MM.1S (cell line): ENCODE measurements at regions not wholly inside any gene's neighbourhood (a gene's known extent, or its start where the extent isn't known, plus 50 kb on each side); places are given as distances from the start of the nearest gene placed in this dataset.
"Not testable (repeated sequence)": the region's sequence is repeated elsewhere in the genome, so short reads cannot be mapped to it uniquely, and the experiment has no call there.

Source experiments
- DNase-seq: peaks from one replicate; pipeline ENCODE4 v3.0.0-alpha.2; 2015
- H2AFZ ChIP-seq: fragments of 300-600 bp; sonication (generic); 2 replicates; pipeline ENCODE4 v1.6.0; 2016; ENCODE audit warnings: antibody characterized with exemption, low read length
- H3F3A ChIP-seq: fragments of 300-600 bp; sonication (generic); 2 replicates; pipeline ENCODE4 v1.6.1; 2016; ENCODE audit warnings: mild to moderate bottlenecking, antibody characterized with exemption, low read length, moderate library complexity, mixed read lengths; ENCODE audit not compliant: insufficient read depth
- H3K27ac ChIP-seq: fragments of 300-600 bp; sonication (generic); 2 replicates; pipeline ENCODE4 v1.5.1; 2016; ENCODE audit warnings: mild to moderate bottlenecking, low read length
- H3K27me3 ChIP-seq: fragments of 300-600 bp; sonication (generic); replicated peaks from 2 replicates; pipeline ENCODE4 v1.6.0; 2016; ENCODE audit warnings: low read length; ENCODE audit not compliant: insufficient read depth
- H3K36me3 ChIP-seq: fragments of 300-600 bp; sonication (generic); replicated peaks from 2 replicates; pipeline ENCODE4 v1.6.1; 2016; ENCODE audit warnings: mild to moderate bottlenecking, low read length, mixed read lengths; ENCODE audit not compliant: insufficient read depth
- H3K4me1 ChIP-seq: fragments of 300-600 bp; sonication (generic); 2 replicates; pipeline ENCODE4 v1.6.1; 2016; ENCODE audit warnings: low read length, mixed read lengths
- H3K4me2 ChIP-seq: fragments of 300-600 bp; sonication (generic); 2 replicates; pipeline ENCODE4 v1.6.0; 2016; ENCODE audit warnings: low read depth, low read length
- H3K4me3 ChIP-seq: fragments of 300-600 bp; sonication (generic); 2 replicates; pipeline ENCODE4 v1.5.1; 2016; ENCODE audit warnings: low read length, mixed read lengths
- H3K79me2 ChIP-seq: fragments of 300-600 bp; sonication (generic); 2 replicates; pipeline ENCODE4 v1.6.1; 2016; ENCODE audit warnings: mixed run types, low read length, mixed read lengths
- H3K9ac ChIP-seq: fragments of 300-600 bp; sonication (generic); 2 replicates; pipeline ENCODE4 v1.6.1; 2016; ENCODE audit warnings: low read length, mixed read lengths
- H3K9me2 ChIP-seq: fragments of 300-600 bp; sonication (generic); replicated peaks from 2 replicates; pipeline ENCODE4 v1.6.1; 2016; ENCODE audit warnings: mild to moderate bottlenecking, low read length, mixed read lengths; ENCODE audit not compliant: insufficient read depth
- H3K9me3 ChIP-seq: fragments of 300-600 bp; sonication (generic); replicated peaks from 2 replicates; pipeline ENCODE4 v1.6.1; 2016; ENCODE audit warnings: mild to moderate bottlenecking, low read length, mixed read lengths; ENCODE audit not compliant: insufficient read depth
- H4K20me1 ChIP-seq: fragments of 300-600 bp; sonication (generic); 2 replicates; pipeline ENCODE4 v1.6.1; 2016; ENCODE audit warnings: mild to moderate bottlenecking, low read length, moderate library complexity, mixed read lengths; ENCODE audit not compliant: insufficient read depth
- CTCF ChIP-seq: fragments of 300-600 bp; sonication (generic); IDR thresholded peaks from 2 replicates; pipeline ENCODE4 v1.5.1; 2016; ENCODE audit warnings: antibody characterized with exemption, low read length, mixed read lengths
- EZH2 ChIP-seq: fragments of 300-600 bp; sonication (generic); optimal IDR thresholded peaks from 2 replicates; pipeline ENCODE3; 2017; ENCODE audit warnings: low read depth, mild to moderate bottlenecking, antibody characterized with exemption, low read length, mixed read lengths
- EZH2phosphoT487 ChIP-seq: fragments of 300-600 bp; sonication (generic); IDR thresholded peaks from 2 replicates; pipeline ENCODE4 v1.6.1; 2018; ENCODE audit warnings: antibody characterized with exemption, low read length

GRCh38 chr6:156010-156409 lies 136.3 kb upstream of the DUSP22 start:
- H3K9me3 ChIP-seq = no peaks in the 10 kb centered on the region
- no peaks in the 10 kb centered on the region for H3K79me2 ChIP-seq
- H3K36me3 ChIP-seq = no peaks in the 10 kb centered on the region
- TF ChIP-seq EZH2 (no peak), EZH2phosphoT487 (no peak), CTCF (no peak)
- no peak overlapping the region for H3K4me2 ChIP-seq
- no peaks in the 10 kb centered on the region for H4K20me1 ChIP-seq
- no peaks in the 10 kb centered on the region for H3K27me3 ChIP-seq
- H3K4me3 ChIP-seq = no peak overlapping the region
- DNase-seq = no peak
- no peak overlapping the region for H3K9ac ChIP-seq
- peaks cover 42% of the 10 kb centered on the region for H3K4me1 ChIP-seq
- H3K27ac ChIP-seq = peak overlapping the region; percentile 72; the same call in 1 of the 2 replicates
- peaks cover 21% of the 10 kb centered on the region for H3F3A ChIP-seq
- no peak overlapping the region for H2AFZ ChIP-seq
- H3K9me2 ChIP-seq = no peaks in the 10 kb centered on the region

GRCh38 chr6:156441-157140 lies 135.7 kb upstream of the DUSP22 start:
- peaks cover 42% of the 10 kb centered on the region for H3K4me1 ChIP-seq
- H3K27ac ChIP-seq = peak overlapping the region; percentile 72; the same call in 1 of the 2 replicates
- H3K79me2 ChIP-seq, H2AFZ ChIP-seq, H3K36me3 ChIP-seq, H3K9ac ChIP-seq, H4K20me1 ChIP-seq, H3K9me2 ChIP-seq, H3K4me3 ChIP-seq, H3K9me3 ChIP-seq, H3K27me3 ChIP-seq: not testable (repeated sequence)
- H3K4me2 ChIP-seq = peak overlapping the region; percentile 66; the same call in 1 of the 2 replicates
- H3F3A ChIP-seq = peaks cover 21% of the 10 kb centered on the region
- peak; percentile 86 for DNase-seq

GRCh38 chr6:157176-157575 lies 135.1 kb upstream of the DUSP22 start:
- peak; percentile 52 for TF ChIP-seq CTCF
- Histone ChIP-seq H3K4me3 (0 out of 2 replicates have a peak overlapping the region, but pooled peaks have one; percentile 21), H3K9ac (peak overlapping the region; percentile 21; the same call in 1 of the 2 replicates), H3F3A (peaks cover 21% of the 10 kb centered on the region), H3K4me1 (peaks cover 36% of the 10 kb centered on the region), H3K4me2 (peak overlapping the region; percentile 66), H3K27ac (peak overlapping the region; percentile 72; the same call in 1 of the 2 replicates)
- H3K9me2 ChIP-seq, H2AFZ ChIP-seq, H3K79me2 ChIP-seq, H3K36me3 ChIP-seq, H3K9me3 ChIP-seq, H4K20me1 ChIP-seq, H3K27me3 ChIP-seq: not testable (repeated sequence)
- DNase-seq = peak; percentile 77

GRCh38 chr6:161657-162056 lies 130.6 kb upstream of the DUSP22 start:
- not testable (repeated sequence) for H3K79me2 ChIP-seq, H3K36me3 ChIP-seq, H3K27ac ChIP-seq, H3K4me3 ChIP-seq, H4K20me1 ChIP-seq, H3K9me3 ChIP-seq, H3K9ac ChIP-seq, DNase-seq, H3K9me2 ChIP-seq, H3K27me3 ChIP-seq, H3K4me2 ChIP-seq, H2AFZ ChIP-seq
- Histone ChIP-seq H3F3A (peaks cover 13% of the 10 kb centered on the region), H3K4me1 (peaks cover 14% of the 10 kb centered on the region)
